ENCODE measurements at regions not wholly inside any gene's neighbourhood (a gene's known extent, or its start where the extent isn't known, plus 50 kb on each side); places are given as distances from the start of the nearest gene placed in this dataset.

DNA sequence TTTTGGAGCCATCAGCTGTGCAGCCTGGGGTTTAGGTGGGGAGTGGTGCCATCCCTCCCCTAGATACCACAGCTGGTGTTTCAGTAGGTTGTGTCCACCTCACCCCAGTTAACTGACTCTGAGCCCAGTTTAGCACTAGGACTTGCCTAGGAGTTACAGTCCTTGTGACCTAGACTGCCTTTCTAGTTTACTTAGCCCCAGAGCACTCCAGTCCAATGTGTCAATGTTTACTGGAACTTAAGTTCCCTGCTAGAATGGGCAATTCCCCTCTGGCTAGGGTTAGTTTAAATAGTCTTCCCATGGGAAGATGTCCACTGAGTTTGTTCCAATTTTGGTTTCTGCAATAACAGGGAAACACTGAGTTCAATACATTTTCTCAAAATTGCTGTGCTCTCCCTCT, 909.2 kb downstream of the CCDC85A start:
- TF ChIP-seq EZH2phosphoT487 (IDR thresholded peaks at IDR 0.05; ENCODE audit: low read depth, severe bottlenecking, unreplicated experiment) (no peak), EZH2 (IDR thresholded peaks at IDR 0.05; ENCODE audit: borderline replicate concordance) (no peak)
- TF ChIP-seq, protein P1, sequence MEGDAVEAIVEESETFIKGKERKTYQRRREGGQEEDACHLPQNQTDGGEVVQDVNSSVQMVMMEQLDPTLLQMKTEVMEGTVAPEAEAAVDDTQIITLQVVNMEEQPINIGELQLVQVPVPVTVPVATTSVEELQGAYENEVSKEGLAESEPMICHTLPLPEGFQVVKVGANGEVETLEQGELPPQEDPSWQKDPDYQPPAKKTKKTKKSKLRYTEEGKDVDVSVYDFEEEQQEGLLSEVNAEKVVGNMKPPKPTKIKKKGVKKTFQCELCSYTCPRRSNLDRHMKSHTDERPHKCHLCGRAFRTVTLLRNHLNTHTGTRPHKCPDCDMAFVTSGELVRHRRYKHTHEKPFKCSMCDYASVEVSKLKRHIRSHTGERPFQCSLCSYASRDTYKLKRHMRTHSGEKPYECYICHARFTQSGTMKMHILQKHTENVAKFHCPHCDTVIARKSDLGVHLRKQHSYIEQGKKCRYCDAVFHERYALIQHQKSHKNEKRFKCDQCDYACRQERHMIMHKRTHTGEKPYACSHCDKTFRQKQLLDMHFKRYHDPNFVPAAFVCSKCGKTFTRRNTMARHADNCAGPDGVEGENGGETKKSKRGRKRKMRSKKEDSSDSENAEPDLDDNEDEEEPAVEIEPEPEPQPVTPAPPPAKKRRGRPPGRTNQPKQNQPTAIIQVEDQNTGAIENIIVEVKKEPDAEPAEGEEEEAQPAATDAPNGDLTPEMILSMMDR (IDR thresholded peaks at IDR 0.05; ENCODE audit: poor library complexity), result no peak

All from hepatocyte (in vitro differentiated cells).